Immature natural killer cell (primary cell): ENCODE measurements at regions not wholly inside any gene's neighbourhood (a gene's known extent, or its start where the extent isn't known, plus 50 kb on each side); places are given as distances from the start of the nearest gene placed in this dataset.

Experiments
- DNase-seq, 3 donors: peaks; one replicate each; pipeline ENCODE4 v3.0.0; 2022; ENCODE audit warnings: mixed read lengths in 1 of 3
- H3K27ac Mint-ChIP-seq, 6 donors: one replicate each; pipeline ENCODE4 v1.8.0; 2020; ENCODE audit warnings: mixed read lengths in 6 of 6, mild to moderate bottlenecking in 5 of 6, inconsistent platforms in 4 of 6, moderate library complexity in 3 of 6
- H3K27me3 Mint-ChIP-seq, 3 donors: one replicate each; pipeline ENCODE4 v1.8.0; 2020 to 2021; ENCODE audit warnings: low read depth in 3 of 3, mild to moderate bottlenecking in 3 of 3, mixed read lengths in 3 of 3, moderate library complexity in 3 of 3, inconsistent platforms in 1 of 3
- H3K36me3 Mint-ChIP-seq, 3 donors: one replicate each; pipeline ENCODE4 v1.8.0; 2020; ENCODE audit warnings: mixed read lengths in 3 of 3, inconsistent platforms in 2 of 3, mild to moderate bottlenecking in 2 of 3
- H3K4me1 Mint-ChIP-seq, 2 donors: one replicate each; pipeline ENCODE4 v1.8.0; 2020; ENCODE audit warnings: inconsistent platforms in 2 of 2, mild to moderate bottlenecking in 2 of 2, mixed read lengths in 2 of 2, moderate library complexity in 1 of 2
- H3K4me3 Mint-ChIP-seq, 5 donors: one replicate each; pipeline ENCODE4 v1.8.0; 2020; ENCODE audit warnings: mild to moderate bottlenecking in 5 of 5, mixed read lengths in 5 of 5, inconsistent platforms in 3 of 5, moderate library complexity in 3 of 5
- H3K9me3 Mint-ChIP-seq, 6 donors: one replicate each; pipeline ENCODE4 v1.8.0; 2020; ENCODE audit warnings: mild to moderate bottlenecking in 6 of 6, mixed read lengths in 6 of 6, inconsistent platforms in 4 of 6, moderate library complexity in 3 of 6

- H3K27ac Mint-ChIP-seq = no peak overlapping the region
- DNase-seq = no peak
- peaks cover 0 to 5% (median 0%) of the 10 kb centered on the region in 3 donors for H3K27me3 Mint-ChIP-seq
- H3K4me3 Mint-ChIP-seq = no peak overlapping the region
- no peaks in the 10 kb centered on the region for H3K36me3 Mint-ChIP-seq
- H3K4me1 Mint-ChIP-seq = no peaks in the 10 kb centered on the region
- H3K9me3 Mint-ChIP-seq = peaks cover 0 to 4% (median 0%) of the 10 kb centered on the region in 6 donors
These were observed 84.6 kb upstream of the F13A1 start for GRCh38 chr6:6405031-6405430.

- Mint-ChIP-seq H3K36me3 (no peaks in the 10 kb centered on the region), H3K9me3 (peaks cover 0 to 4% (median 0%) of the 10 kb centered on the region in 6 donors), H3K4me1 (no peaks in the 10 kb centered on the region), H3K27ac (no peak overlapping the region), H3K4me3 (no peak overlapping the region), H3K27me3 (peaks cover 0 to 5% (median 0%) of the 10 kb centered on the region in 3 donors)
- DNase-seq = no peak
These were observed 85.7 kb upstream of the F13A1 start for GRCh38 chr6:6405997-6406714.

GRCh38 chr6:6406715-6407070 lies 86.2 kb upstream of the F13A1 start:
- Mint-ChIP-seq H3K9me3 (peaks cover 0 to 4% (median 0%) of the 10 kb centered on the region in 6 donors), H3K36me3 (no peaks in the 10 kb centered on the region), H3K27ac (no peak overlapping the region), H3K4me1 (no peaks in the 10 kb centered on the region), H3K4me3 (no peak overlapping the region), H3K27me3 (peaks cover 0 to 5% (median 0%) of the 10 kb centered on the region in 3 donors)
- no peak for DNase-seq

- H3K9me3 Mint-ChIP-seq = peaks cover 0 to 4% (median 0%) of the 10 kb centered on the region in 6 donors
- DNase-seq = no peak
- H3K27ac Mint-ChIP-seq = no peak overlapping the region
- peaks cover 0 to 7% (median 0%) of the 10 kb centered on the region in 3 donors for H3K27me3 Mint-ChIP-seq
- no peaks in the 10 kb centered on the region for H3K4me1 Mint-ChIP-seq
- no peak overlapping the region for H3K4me3 Mint-ChIP-seq
- no peaks in the 10 kb centered on the region for H3K36me3 Mint-ChIP-seq
These were observed 86.7 kb upstream of the F13A1 start for GRCh38 chr6:6407071-6407741.

- Mint-ChIP-seq H3K27me3 (peaks cover 2 to 9% (median 2%) of the 10 kb centered on the region in 3 donors), H3K9me3 (peaks cover 0 to 7% (median 0%) of the 10 kb centered on the region in 6 donors), H3K4me3 (no peak overlapping the region), H3K36me3 (no peaks in the 10 kb centered on the region), H3K4me1 (no peaks in the 10 kb centered on the region), H3K27ac (no peak overlapping the region)
- DNase-seq = no peak
These were observed 89.1 kb upstream of the F13A1 start for GRCh38 chr6:6409397-6410030.

GRCh38 chr6:6411115-6411514 lies 90.7 kb upstream of the F13A1 start:
- no peak overlapping the region for H3K4me3 Mint-ChIP-seq

GRCh38 chr6:6412221-6412620 lies 91.8 kb upstream of the F13A1 start:
- no peak for DNase-seq
- Mint-ChIP-seq H3K36me3 (no peaks in the 10 kb centered on the region), H3K4me1 (no peaks in the 10 kb centered on the region), H3K9me3 (peaks cover 0 to 7% (median 0%) of the 10 kb centered on the region in 6 donors), H3K27ac (no peak overlapping the region), H3K4me3 (no peak overlapping the region), H3K27me3 (peaks cover 2 to 11% (median 7%) of the 10 kb centered on the region in 3 donors)

More at GRCh38 chr6:6411115-6411514, 90.7 kb upstream of the F13A1 start:
- no peak overlapping the region for H3K27ac Mint-ChIP-seq
- H3K4me1 Mint-ChIP-seq = no peaks in the 10 kb centered on the region
- no peaks in the 10 kb centered on the region for H3K36me3 Mint-ChIP-seq
- H3K27me3 Mint-ChIP-seq = peaks cover 2 to 11% (median 5%) of the 10 kb centered on the region in 3 donors
- DNase-seq = no peak
- H3K9me3 Mint-ChIP-seq = peaks cover 0 to 7% (median 0%) of the 10 kb centered on the region in 6 donors

- no peaks in the 10 kb centered on the region for H3K4me1 Mint-ChIP-seq
- no peaks in the 10 kb centered on the region for H3K36me3 Mint-ChIP-seq
- peaks cover 0 to 7% (median 0%) of the 10 kb centered on the region in 6 donors for H3K9me3 Mint-ChIP-seq
- H3K4me3 Mint-ChIP-seq = no peak overlapping the region
- peaks cover 2 to 11% (median 7%) of the 10 kb centered on the region in 3 donors for H3K27me3 Mint-ChIP-seq
- no peak for DNase-seq
- H3K27ac Mint-ChIP-seq = no peak overlapping the region
These were observed 92.2 kb upstream of the F13A1 start for GRCh38 chr6:6412700-6413099.

- Mint-ChIP-seq H3K36me3 (no peaks in the 10 kb centered on the region), H3K4me1 (no peaks in the 10 kb centered on the region), H3K27me3 (peaks cover 2 to 7% (median 6%) of the 10 kb centered on the region in 3 donors), H3K27ac (no peak overlapping the region), H3K4me3 (no peak overlapping the region), H3K9me3 (peaks cover 0 to 3% (median 0%) of the 10 kb centered on the region in 6 donors)
- no peak for DNase-seq
These were observed 94.5 kb upstream of the F13A1 start for GRCh38 chr6:6414931-6415330.

GRCh38 chr6:6417475-6417874 lies 97.0 kb upstream of the F13A1 start:
- H3K4me3 Mint-ChIP-seq = no peak overlapping the region
- DNase-seq = no peak
- H3K4me1 Mint-ChIP-seq = no peaks in the 10 kb centered on the region
- no peak overlapping the region for H3K27ac Mint-ChIP-seq
- H3K36me3 Mint-ChIP-seq = no peaks in the 10 kb centered on the region
- H3K27me3 Mint-ChIP-seq = peaks cover 2 to 9% (median 7%) of the 10 kb centered on the region in 3 donors
- H3K9me3 Mint-ChIP-seq = peaks cover 0 to 8% (median 0%) of the 10 kb centered on the region in 6 donors

- Mint-ChIP-seq H3K4me3 (no peak overlapping the region), H3K27me3 (peaks cover 2 to 11% (median 7%) of the 10 kb centered on the region in 3 donors), H3K9me3 (peaks cover 0 to 8% (median 5%) of the 10 kb centered on the region in 6 donors), H3K36me3 (no peaks in the 10 kb centered on the region), H3K4me1 (no peaks in the 10 kb centered on the region), H3K27ac (no peak overlapping the region)
- DNase-seq = no peak
These were observed 98.0 kb upstream of the F13A1 start for GRCh38 chr6:6418421-6418820.

GRCh38 chr6:6420107-6420506 lies 99.6 kb upstream of the F13A1 start:
- no peak for DNase-seq
- Mint-ChIP-seq H3K9me3 (peaks cover 0 to 23% (median 14%) of the 10 kb centered on the region in 6 donors), H3K36me3 (no peaks in the 10 kb centered on the region), H3K27me3 (peaks cover 0 to 10% (median 10%) of the 10 kb centered on the region in 3 donors), H3K4me1 (no peaks in the 10 kb centered on the region), H3K27ac (no peak overlapping the region), H3K4me3 (no peak overlapping the region)

GRCh38 chr6:6434151-6434550 lies 113.7 kb upstream of the F13A1 start:
- Mint-ChIP-seq H3K27me3 (peaks cover 0 to 9% (median 5%) of the 10 kb centered on the region in 3 donors), H3K9me3 (peaks cover 0 to 6% (median 3%) of the 10 kb centered on the region in 6 donors), H3K36me3 (no peaks in the 10 kb centered on the region), H3K4me3 (no peak overlapping the region), H3K4me1 (no peaks in the 10 kb centered on the region), H3K27ac (no peak overlapping the region)
- no peak for DNase-seq

GRCh38 chr6:6434723-6435122 lies 114.3 kb upstream of the F13A1 start:
- H3K27me3 Mint-ChIP-seq = peaks cover 0 to 9% (median 5%) of the 10 kb centered on the region in 3 donors
- H3K9me3 Mint-ChIP-seq = peaks cover 0 to 6% (median 2%) of the 10 kb centered on the region in 6 donors
- no peak for DNase-seq
- no peak overlapping the region for H3K27ac Mint-ChIP-seq
- no peaks in the 10 kb centered on the region for H3K4me1 Mint-ChIP-seq
- H3K4me3 Mint-ChIP-seq = no peak overlapping the region
- H3K36me3 Mint-ChIP-seq = no peaks in the 10 kb centered on the region
